ENCODE measurements at regions not wholly inside any gene's neighbourhood (a gene's known extent, or its start where the extent isn't known, plus 50 kb on each side); places are given as distances from the start of the nearest gene placed in this dataset.

DNA sequence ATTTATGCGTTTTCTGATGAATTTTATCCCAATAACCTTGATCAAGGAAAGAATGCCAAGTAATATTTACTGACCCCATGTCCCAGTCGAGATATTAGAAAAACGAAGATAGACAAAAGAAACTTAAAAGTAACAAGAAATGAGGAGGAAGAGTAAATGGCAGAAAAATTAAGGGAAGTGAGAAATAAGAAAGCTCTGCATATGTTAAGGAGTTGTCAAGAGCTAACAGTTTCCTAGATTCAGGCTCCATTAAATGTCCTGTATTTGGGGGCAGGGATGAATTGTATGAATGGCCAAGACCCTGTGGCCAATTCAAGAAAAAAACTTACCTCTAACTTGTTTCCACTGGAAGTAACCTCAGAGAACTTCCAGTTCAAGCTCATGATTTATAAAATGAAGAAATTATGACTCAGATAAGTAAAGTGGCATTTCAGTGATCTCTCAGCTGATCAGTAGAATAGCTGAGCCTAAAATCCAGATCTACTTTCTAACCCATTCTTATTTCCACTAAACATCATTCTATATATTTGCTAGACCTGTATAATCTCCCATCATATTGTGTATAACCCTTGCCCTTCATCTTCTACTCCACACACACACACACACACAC, 73.2 kb downstream of the ZC3H11B start:
- ChIA-PET CTCF (interaction anchor here (1.1 to 2.2 kb wide), 3 partner anchors 27 to 273 kb away, joined by 3 to 6 read pairs (median 3); no protein-coding TSS in a partner anchor), POLR2A (no interaction called here)
- TF ChIP-seq, protein P1, sequence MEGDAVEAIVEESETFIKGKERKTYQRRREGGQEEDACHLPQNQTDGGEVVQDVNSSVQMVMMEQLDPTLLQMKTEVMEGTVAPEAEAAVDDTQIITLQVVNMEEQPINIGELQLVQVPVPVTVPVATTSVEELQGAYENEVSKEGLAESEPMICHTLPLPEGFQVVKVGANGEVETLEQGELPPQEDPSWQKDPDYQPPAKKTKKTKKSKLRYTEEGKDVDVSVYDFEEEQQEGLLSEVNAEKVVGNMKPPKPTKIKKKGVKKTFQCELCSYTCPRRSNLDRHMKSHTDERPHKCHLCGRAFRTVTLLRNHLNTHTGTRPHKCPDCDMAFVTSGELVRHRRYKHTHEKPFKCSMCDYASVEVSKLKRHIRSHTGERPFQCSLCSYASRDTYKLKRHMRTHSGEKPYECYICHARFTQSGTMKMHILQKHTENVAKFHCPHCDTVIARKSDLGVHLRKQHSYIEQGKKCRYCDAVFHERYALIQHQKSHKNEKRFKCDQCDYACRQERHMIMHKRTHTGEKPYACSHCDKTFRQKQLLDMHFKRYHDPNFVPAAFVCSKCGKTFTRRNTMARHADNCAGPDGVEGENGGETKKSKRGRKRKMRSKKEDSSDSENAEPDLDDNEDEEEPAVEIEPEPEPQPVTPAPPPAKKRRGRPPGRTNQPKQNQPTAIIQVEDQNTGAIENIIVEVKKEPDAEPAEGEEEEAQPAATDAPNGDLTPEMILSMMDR (IDR thresholded peaks at IDR 0.05; ENCODE audit: insufficient read depth, low read length, missing control alignments): no peak
- no peak for DNase-seq (ENCODE audit: low read depth, low spot score)
- H3K4me3 ChIP-seq (ENCODE audit: low read depth, low read length): no peak overlapping the region

DNA sequence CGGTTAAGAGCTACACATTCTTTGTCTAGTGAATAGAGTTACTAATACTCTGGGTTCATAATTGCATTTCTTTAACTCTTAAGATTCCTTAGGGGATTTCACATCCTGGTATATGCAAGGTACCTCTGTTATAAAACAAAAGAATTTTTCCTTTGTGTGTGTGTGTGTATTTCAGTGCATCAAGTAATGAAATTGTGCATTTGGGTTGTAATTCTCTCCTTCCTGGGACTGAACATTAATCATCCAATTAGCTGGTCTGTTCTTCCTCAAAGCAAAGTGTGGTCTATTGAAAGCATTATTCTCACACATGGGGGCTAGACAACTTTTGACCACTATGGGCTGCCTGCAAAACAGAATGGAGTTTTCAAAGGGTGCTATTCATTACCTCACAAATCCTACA, 74.0 kb downstream of the ZC3H11B start:
- CTCF ChIA-PET: interaction anchor here (1.6 to 2.2 kb wide), 2 partner anchors 28 to 111 kb away, joined by 3 to 6 read pairs; no protein-coding TSS in a partner anchor
- POLR2A ChIA-PET: no interaction called here
- DNase-seq (ENCODE audit: low read depth, low spot score): no peak
- H3K4me3 ChIP-seq (ENCODE audit: low read depth, low read length): no peak overlapping the region
- TF ChIP-seq, protein P1 (IDR thresholded peaks at IDR 0.05; ENCODE audit: insufficient read depth, low read length, missing control alignments): no peak

DNA sequence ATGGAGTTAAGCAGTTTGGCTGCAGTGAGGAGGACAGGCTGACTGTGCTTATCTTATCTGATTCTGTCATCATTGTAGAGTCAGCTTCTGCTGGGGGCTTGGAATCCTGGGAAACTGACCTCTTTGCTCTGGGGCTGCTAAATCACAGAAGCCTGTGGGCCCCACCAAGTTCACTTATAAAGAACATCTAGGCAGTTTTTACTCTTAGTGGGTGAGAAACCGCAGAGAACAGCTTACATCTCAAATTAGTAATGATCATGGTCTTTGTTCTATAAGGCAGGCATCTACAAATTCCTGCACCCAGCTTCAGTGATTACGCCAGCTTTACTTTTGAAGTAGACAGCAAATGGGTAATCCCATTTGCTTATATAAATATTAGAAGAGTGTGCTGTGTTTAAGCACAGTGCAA, 75.7 kb downstream of the ZC3H11B start:
- POLR2A ChIA-PET: no interaction called here
- TF ChIP-seq, protein P1 (IDR thresholded peaks at IDR 0.05; ENCODE audit: insufficient read depth, low read length, missing control alignments): no peak
- DNase-seq (ENCODE audit: low read depth, low spot score): no peak
- no peak overlapping the region for H3K4me3 ChIP-seq (ENCODE audit: low read depth, low read length)
- CTCF ChIA-PET: no interaction called here

DNA sequence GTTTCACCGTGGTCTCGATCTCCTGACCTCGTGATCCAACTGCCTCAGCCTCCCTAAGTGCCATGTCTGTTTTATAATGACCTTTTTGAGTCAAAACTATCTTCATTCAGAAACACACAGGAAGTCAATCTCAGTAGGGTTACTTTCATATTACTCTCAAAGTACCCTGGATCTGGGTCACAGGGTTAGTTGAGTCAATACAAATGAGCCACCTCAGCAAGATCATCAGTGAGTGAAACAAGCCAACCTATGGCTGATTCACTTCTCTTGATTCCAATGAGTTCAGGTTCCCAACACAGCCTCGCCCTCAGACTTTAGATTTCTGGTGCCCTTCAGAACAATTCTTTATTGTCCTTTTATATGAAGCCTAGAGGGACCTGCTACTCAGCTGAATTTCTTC, 76.9 kb downstream of the ZC3H11B start:
- H3K4me3 ChIP-seq (ENCODE audit: low read depth, low read length): no peak overlapping the region
- ChIA-PET POLR2A (no interaction called here), CTCF (no interaction called here)
- TF ChIP-seq, protein P1 (IDR thresholded peaks at IDR 0.05; ENCODE audit: insufficient read depth, low read length, missing control alignments): no peak
- no peak for DNase-seq (ENCODE audit: low read depth, low spot score)

DNA sequence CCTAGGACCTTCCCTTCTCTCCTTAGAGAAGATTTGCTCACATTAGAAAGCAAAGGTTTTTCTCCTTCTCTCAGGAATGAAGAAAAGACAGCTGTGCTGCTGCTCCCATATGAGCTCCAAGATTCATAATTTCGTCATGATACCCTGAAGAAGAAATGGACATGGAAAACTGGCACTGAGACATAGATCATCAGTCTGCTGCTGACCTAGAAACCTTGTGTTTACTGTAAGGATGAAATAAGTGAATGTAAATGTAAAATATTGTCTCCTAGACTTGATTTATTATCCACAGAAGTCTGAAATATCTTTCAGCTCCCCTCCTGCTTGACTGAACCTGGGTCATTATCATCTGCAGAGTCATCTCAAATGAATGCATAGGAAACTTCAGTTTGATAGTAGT, 77.9 kb downstream of the ZC3H11B start:
- TF ChIP-seq, protein P1 (IDR thresholded peaks at IDR 0.05; ENCODE audit: insufficient read depth, low read length, missing control alignments): no peak
- no peak for DNase-seq (ENCODE audit: low read depth, low spot score)
- CTCF ChIA-PET: no interaction called here
- H3K4me3 ChIP-seq (ENCODE audit: low read depth, low read length): no peak overlapping the region
- POLR2A ChIA-PET: no interaction called here

DNA sequence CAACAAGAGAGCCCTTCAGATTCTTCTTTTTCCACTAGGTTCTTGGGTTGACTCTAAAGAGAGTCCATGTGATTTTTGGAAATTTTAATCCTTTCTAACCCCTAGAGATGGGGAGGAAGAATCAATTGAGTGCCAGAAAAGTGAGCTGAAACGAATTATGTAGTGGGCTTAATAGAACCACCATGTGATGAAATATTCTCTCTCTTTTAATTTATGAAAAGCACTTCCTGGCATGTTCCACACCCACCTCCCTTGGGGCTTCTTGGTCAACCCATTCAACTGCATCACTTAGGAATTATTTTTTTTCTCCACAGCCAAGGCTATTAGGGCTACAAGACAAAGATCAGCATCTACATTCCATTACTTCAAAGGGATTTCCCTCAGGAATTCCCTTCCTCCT, 79.6 kb downstream of the ZC3H11B start:
- ChIA-PET POLR2A (no interaction called here), CTCF (no interaction called here)
- no peak for DNase-seq (ENCODE audit: low read depth, low spot score)
- no peak overlapping the region for H3K4me3 ChIP-seq (ENCODE audit: low read depth, low read length)
- TF ChIP-seq, protein P1 (IDR thresholded peaks at IDR 0.05; ENCODE audit: insufficient read depth, low read length, missing control alignments): no peak
